ENCODE measurements at regions not wholly inside any gene's neighbourhood (a gene's known extent, or its start where the extent isn't known, plus 50 kb on each side); places are given as distances from the start of the nearest gene placed in this dataset.

GRCh38 chr5:6159832-6160430 is 218.4 kb downstream of the MED10 start:
- DNase-seq (ENCODE audit: low read depth) = no peak
- H3K4me3 ChIP-seq (ENCODE audit: low read depth, low read length) = no peak overlapping the region
- TF ChIP-seq CTCF (IDR thresholded peaks at IDR 0.05; ENCODE audit: control insufficient read depth, extremely low read depth, insufficient read depth) = no peak

GRCh38 chr5:6158974-6159831 is 219.1 kb downstream of the MED10 start:
- DNase-seq (ENCODE audit: low read depth) = no peak
- H3K4me3 ChIP-seq (ENCODE audit: low read depth, low read length) = no peak overlapping the region
- TF ChIP-seq CTCF (IDR thresholded peaks at IDR 0.05; ENCODE audit: control insufficient read depth, extremely low read depth, insufficient read depth) = no peak

DNA sequence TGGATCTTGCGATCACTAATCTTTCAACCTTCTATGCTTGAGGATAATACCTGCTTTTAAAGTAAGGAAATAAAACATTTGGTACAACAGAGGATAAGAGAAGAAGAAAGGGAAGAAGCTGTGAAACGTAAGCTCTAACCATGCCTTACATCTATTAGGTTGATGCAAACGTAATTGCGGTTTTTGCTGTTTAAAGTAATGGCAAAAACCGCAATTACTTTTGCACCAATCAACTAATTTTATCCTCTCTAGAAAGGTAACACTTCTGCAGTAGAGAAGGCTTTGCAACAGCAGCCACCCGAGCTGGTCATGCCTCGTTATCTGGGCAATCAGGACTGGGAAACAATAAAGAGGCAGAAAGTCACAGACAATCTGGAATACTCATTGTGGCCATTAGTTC is 224.1 kb downstream of the MED10 start:
- TF ChIP-seq CTCF (IDR thresholded peaks at IDR 0.05; ENCODE audit: control insufficient read depth, extremely low read depth, insufficient read depth) = no peak
- H3K4me3 ChIP-seq (ENCODE audit: low read depth, low read length) = no peak overlapping the region
- DNase-seq (ENCODE audit: low read depth) = no peak

DNA sequence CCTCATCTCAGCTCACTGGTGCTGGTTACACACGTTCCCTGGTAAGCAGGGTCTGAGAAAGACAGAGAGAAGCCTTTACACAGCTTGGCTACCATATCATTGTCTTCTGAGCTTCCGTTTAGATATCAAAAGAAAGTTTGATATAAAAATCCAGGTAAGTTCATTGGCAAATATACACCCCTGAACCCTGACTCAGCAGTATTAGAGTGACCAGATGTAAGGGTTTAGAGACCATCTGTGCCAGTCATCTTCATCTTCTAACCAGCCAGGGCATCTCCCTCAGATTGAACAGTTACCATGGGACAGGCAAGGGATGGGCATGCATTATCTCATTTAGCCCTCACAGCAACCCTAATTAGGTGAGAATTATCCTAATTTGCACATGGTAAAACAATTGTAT is 232.1 kb downstream of the MED10 start:
- TF ChIP-seq CTCF (IDR thresholded peaks at IDR 0.05; ENCODE audit: control insufficient read depth, extremely low read depth, insufficient read depth) = no peak
- DNase-seq (ENCODE audit: low read depth) = no peak

GRCh38 chr5:6145616-6146237 is 232.6 kb downstream of the MED10 start:
- H3K4me3 ChIP-seq (ENCODE audit: low read depth, low read length) = no peak overlapping the region
- no peak for DNase-seq (ENCODE audit: low read depth)
- TF ChIP-seq CTCF (IDR thresholded peaks at IDR 0.05; ENCODE audit: control insufficient read depth, extremely low read depth, insufficient read depth) = no peak

More for the DNA sequence above, 232.1 kb downstream of the MED10 start:
- H3K4me3 ChIP-seq (ENCODE audit: low read depth, low read length) = no peak overlapping the region

DNA sequence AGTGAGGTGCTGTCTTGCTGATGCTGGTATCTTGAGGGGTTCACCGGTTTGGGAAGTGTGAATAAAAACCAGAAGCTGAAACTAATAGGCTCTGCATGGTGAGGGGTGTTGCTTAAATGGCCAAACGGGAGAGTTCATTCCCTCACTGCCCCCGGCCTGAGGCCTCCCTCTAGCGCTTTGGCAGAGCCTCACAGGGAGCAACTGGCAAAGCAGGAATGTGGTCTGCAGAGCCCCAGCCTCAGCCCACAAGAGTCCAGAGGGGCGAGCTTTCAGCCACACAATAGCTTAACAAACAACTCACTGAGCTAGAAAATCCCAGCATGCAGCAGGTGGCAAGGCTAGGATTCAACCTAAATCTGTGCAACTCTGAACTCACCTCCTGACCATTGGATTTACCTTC is 234.8 kb downstream of the MED10 start:
- no peak for DNase-seq (ENCODE audit: low read depth)
- no peak overlapping the region for H3K4me3 ChIP-seq (ENCODE audit: low read depth, low read length)
- TF ChIP-seq CTCF (IDR thresholded peaks at IDR 0.05; ENCODE audit: control insufficient read depth, extremely low read depth, insufficient read depth) = no peak
